Heart left ventricle (tissue), 16 donors: ENCODE measurements at regions not wholly inside any gene's neighbourhood (a gene's known extent, or its start where the extent isn't known, plus 50 kb on each side); places are given as distances from the start of the nearest gene placed in this dataset.

ENCODE experiments used
- ATAC-seq, 4 donors: fragments of 200-7000 bp; cut with Tn5 transposase; one replicate each; pipeline ENCODE4 v1.9.1; 2020 to 2022; ENCODE audit warnings: moderate library complexity in 4 of 4, mild to moderate bottlenecking in 3 of 4, moderate number of reproducible peaks in 1 of 4
- DNase-seq, 5 donors: peaks; one replicate each; pipeline ENCODE4 v3.0.0-alpha.2; 2020
- H3K27ac ChIP-seq, 12 donors: fragments of 200-600 bp; sonication (generic) in 4 of 12; one replicate each; pipeline versions ENCODE4 v1.5.0 to v1.8.0; 2016 to 2022; ENCODE audit warnings: mild to moderate bottlenecking in 2 of 12
- H3K27me3 ChIP-seq, 9 donors: fragments of 200-600 bp; sonication (generic) in 2 of 9; one replicate each; pipeline versions ENCODE4 v1.5.1 to v1.8.0; 2016 to 2022; ENCODE audit warnings: mild to moderate bottlenecking in 3 of 9
- H3K36me3 ChIP-seq, 9 donors: fragments of 200-600 bp; sonication (generic) in 2 of 9; one replicate each; pipeline versions ENCODE4 v1.5.0 to v1.8.0; 2018 to 2022; ENCODE audit warnings: mild to moderate bottlenecking in 2 of 9
- H3K4me1 ChIP-seq, 12 donors: fragments of 200-600 bp; sonication (generic) in 4 of 12; one replicate each; pipeline versions ENCODE4 v1.5.0 to v1.8.0; 2016 to 2022; ENCODE audit warnings: mild to moderate bottlenecking in 3 of 12
- H3K4me3 ChIP-seq, 12 donors: fragments of 200-600 bp; sonication (generic) in 4 of 12; one replicate each; pipeline versions ENCODE4 v1.5.0 to v1.8.0; 2017 to 2022; ENCODE audit warnings: mild to moderate bottlenecking in 9 of 12, moderate library complexity in 4 of 12
- H3K9me3 ChIP-seq, 12 donors: fragments of 200-600 bp; sonication (generic) in 4 of 12; one replicate each; pipeline versions ENCODE4 v1.5.0 to v1.8.0; 2016 to 2022; ENCODE audit warnings: mild to moderate bottlenecking in 1 of 12
- POLR2A ChIP-seq, 2 donors: fragments of 450-650 bp; IDR thresholded peaks; one replicate each; pipeline ENCODE4 v1.6.1; 2017; ENCODE audit warnings: antibody characterized with exemption in 2 of 2, mild to moderate bottlenecking in 2 of 2, moderate library complexity in 2 of 2
- WGBS, 4 donors: extraction: QIAGEN DNeasy Blood & Tissue Kit in 2 of 4; methylation state at CpG; one replicate each; pipeline versions ENCODE4 v1.1.5 to v1.1.7; 2013 to 2018; 5-methylcytosine and 5-hydroxymethylcytosine counted together
- intact Hi-C, 10 donors: fragments of 100-400 bp; cut with DNase I; formaldehyde crosslinking; loops; one replicate each; pipeline versions ENCODE4 v1.11.1 to v1.14.2; 2022
- TF ChIP-seq, protein P1 (sequence below), 12 donors: fragments of 200-600 bp; sonication (generic) in 4 of 12; IDR thresholded peaks; one replicate each; pipeline versions ENCODE4 v1.5.0 to v1.8.0; 2018 to 2022; ENCODE audit warnings: antibody characterized with exemption in 12 of 12, mild to moderate bottlenecking in 5 of 12
- donor health status: ischemic (EF 13 %, LVEDD 7.1; RV severe dilation, severe dysfunction).
- donor health status: healthy with polysubstance abuse.
- donor health status: DM: no; HTN: yes; CAD: no.
- donor health status: DM: no; HTN: no; CAD: no.
- donor health status: ischemic (EF 25% LVEDD 6.9; RV normal size, moderate dysfunction).
- donor health status: ischemic (EF 25% LVEDD 5.7; RV mildly dilated, moderate dysfunction).
- donor health status: healthy.
- donor health status: DM: yes; HTN: yes; CAD: no.
- donor health status: ischemic (EF 35%, LVEDD 5.7; RV mildly dilated, moderate dysfunction).
- donor health status: nonischemic (EF 11% LVEDD 7.7; RV severe dilation, severe dysfunction).
- donor health status: DM: yes; HTN: yes; CAD: no.
- donor health status: PGD.
- donor health status: ischemic (EF 29% LVEDD 5.4; RV normal size, mild dysfunction).
- donor health status: nonischemic (EF 23%, LVEDD 6.1; RV moderate dilation, normal function).

DNA sequence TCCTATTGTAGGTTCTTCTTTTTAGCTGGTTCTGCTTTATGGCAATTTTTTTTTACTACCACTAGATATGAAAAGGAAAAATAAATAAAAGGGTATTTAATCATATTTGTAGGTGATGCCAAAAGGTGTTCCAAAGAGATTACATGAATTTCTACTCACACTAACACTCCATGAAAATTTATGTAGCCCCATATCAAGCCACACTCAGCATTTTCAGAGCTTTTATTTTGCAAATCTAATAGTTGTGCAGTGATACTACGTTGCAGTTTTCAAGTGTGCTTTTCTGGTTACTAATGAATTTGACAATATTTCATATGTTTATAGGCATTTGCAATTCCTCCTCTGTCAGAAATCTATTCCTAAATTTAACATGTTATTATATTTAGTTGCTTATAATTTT is 363.9 kb upstream of the TMEFF2 start:
- Histone ChIP-seq H3K9me3 (no peaks in the 10 kb centered on the region), H3K27me3 (no peaks in the 10 kb centered on the region), H3K4me1 (no peaks in the 10 kb centered on the region), H3K27ac (no peak overlapping the region), H3K4me3 (no peak overlapping the region), H3K36me3 (no peaks in the 10 kb centered on the region)
- WGBS, 4 donors = 68 to 75% (median 74%) methylated on average over 1 of the region's 1 CpG
- ATAC-seq (no peak), DNase-seq (no peak)
- intact Hi-C loops = no loop called here
- TF ChIP-seq POLR2A (IDR thresholded peaks at IDR 0.05) = no peak
- TF ChIP-seq, protein P1, sequence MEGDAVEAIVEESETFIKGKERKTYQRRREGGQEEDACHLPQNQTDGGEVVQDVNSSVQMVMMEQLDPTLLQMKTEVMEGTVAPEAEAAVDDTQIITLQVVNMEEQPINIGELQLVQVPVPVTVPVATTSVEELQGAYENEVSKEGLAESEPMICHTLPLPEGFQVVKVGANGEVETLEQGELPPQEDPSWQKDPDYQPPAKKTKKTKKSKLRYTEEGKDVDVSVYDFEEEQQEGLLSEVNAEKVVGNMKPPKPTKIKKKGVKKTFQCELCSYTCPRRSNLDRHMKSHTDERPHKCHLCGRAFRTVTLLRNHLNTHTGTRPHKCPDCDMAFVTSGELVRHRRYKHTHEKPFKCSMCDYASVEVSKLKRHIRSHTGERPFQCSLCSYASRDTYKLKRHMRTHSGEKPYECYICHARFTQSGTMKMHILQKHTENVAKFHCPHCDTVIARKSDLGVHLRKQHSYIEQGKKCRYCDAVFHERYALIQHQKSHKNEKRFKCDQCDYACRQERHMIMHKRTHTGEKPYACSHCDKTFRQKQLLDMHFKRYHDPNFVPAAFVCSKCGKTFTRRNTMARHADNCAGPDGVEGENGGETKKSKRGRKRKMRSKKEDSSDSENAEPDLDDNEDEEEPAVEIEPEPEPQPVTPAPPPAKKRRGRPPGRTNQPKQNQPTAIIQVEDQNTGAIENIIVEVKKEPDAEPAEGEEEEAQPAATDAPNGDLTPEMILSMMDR (IDR thresholded peaks at IDR 0.05) = no peak

DNA sequence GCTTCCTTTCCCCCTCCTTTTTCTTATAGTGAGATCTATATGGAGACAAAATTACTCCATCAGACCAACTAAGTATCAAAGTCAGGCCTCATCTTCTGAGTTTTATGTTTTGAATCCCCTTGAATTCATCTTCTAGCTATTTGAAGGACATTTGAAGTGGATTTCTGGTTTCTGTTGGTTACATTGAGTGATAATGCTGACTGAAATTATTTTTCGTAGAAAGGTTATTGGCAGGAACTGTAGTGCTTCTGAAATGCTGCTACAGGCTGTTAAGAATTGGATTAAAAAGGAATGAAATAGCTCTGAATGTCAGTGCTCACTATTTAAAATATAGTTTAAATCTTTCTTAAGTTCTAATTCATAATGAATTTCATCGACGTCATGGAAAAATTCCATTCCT is 361.0 kb upstream of the TMEFF2 start:
- no peaks in the 10 kb centered on the region for H3K36me3 ChIP-seq
- no peaks in the 10 kb centered on the region for H3K4me1 ChIP-seq
- H3K27ac ChIP-seq = no peak overlapping the region
- ATAC-seq = no peak
- intact Hi-C loops = no loop called here
- no peak overlapping the region for H3K4me3 ChIP-seq
- no peak for DNase-seq
- 73 to 82% (median 79%) methylated on average over 3 of the region's 3 CpGs for WGBS, 4 donors
- H3K9me3 ChIP-seq = no peaks in the 10 kb centered on the region
- H3K27me3 ChIP-seq = no peaks in the 10 kb centered on the region
- no peak for TF ChIP-seq POLR2A (IDR thresholded peaks at IDR 0.05)
- TF ChIP-seq, protein P1 (IDR thresholded peaks at IDR 0.05) = no peak

DNA sequence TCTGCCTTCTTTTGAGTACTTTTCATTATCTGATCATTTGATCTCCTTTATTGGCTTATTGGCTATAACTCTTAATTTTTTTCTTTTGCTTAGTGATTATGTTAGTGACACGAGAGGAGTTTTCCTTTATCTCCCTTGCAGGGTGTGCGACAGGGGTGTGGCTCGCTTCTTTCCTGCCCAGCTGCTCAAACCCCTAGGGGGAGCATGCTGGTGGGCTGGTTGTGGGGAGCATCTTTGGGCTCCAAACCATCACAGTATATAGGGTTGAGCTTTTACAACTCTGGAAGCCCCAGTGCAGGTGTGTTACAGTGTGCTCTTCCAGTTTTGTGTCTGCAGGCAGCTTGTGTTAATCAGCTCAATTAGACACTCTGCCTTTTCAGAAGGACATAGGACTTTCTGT is 357.0 kb upstream of the TMEFF2 start:
- TF ChIP-seq, protein P1 (IDR thresholded peaks at IDR 0.05) = no peak
- no peak for TF ChIP-seq POLR2A (IDR thresholded peaks at IDR 0.05)
- no peaks in the 10 kb centered on the region for H3K36me3 ChIP-seq
- no peak for DNase-seq
- ATAC-seq = no peak
- H3K27ac ChIP-seq = no peak overlapping the region
- no peak overlapping the region for H3K4me3 ChIP-seq
- WGBS, 4 donors = 69 to 73% (median 71%) methylated on average over 3 of the region's 3 CpGs
- no peaks in the 10 kb centered on the region for H3K4me1 ChIP-seq
- H3K9me3 ChIP-seq = no peaks in the 10 kb centered on the region
- intact Hi-C loops = no loop called here
- H3K27me3 ChIP-seq = no peaks in the 10 kb centered on the region

DNA sequence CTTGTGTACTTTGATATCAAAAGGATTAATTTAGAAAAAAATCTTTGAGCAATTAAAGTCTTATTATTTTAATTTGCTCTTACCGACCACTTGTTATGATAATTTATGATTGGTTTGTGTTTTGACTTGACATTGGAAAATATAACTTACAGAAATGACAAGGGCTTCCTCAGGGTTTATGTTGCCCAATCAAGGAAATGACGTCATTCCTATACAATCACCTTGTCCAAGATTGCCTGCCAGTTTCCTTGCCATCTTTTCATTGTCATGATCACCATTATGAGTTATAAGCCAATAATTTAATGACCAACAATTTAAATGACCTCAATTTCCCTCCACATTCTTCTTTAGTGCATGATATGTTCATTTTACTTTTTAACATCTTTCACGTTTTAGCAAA is 351.8 kb upstream of the TMEFF2 start:
- ATAC-seq = no peak
- H3K4me3 ChIP-seq = no peak overlapping the region
- no peaks in the 10 kb centered on the region for H3K36me3 ChIP-seq

More for the DNA sequence above, 351.8 kb upstream of the TMEFF2 start:
- no peak overlapping the region for H3K27ac ChIP-seq
- 67 to 77% (median 74%) methylated on average over 3 of the region's 3 CpGs for WGBS, 4 donors
- TF ChIP-seq POLR2A (IDR thresholded peaks at IDR 0.05) = no peak
- TF ChIP-seq, protein P1 (IDR thresholded peaks at IDR 0.05) = no peak
- H3K9me3 ChIP-seq = no peaks in the 10 kb centered on the region
- H3K4me1 ChIP-seq = no peaks in the 10 kb centered on the region
- no peak for DNase-seq
- intact Hi-C loops = no loop called here
- no peaks in the 10 kb centered on the region for H3K27me3 ChIP-seq
